ENCODE measurements at regions not wholly inside any gene's neighbourhood (a gene's known extent, or its start where the extent isn't known, plus 50 kb on each side); places are given as distances from the start of the nearest gene placed in this dataset.

DNA sequence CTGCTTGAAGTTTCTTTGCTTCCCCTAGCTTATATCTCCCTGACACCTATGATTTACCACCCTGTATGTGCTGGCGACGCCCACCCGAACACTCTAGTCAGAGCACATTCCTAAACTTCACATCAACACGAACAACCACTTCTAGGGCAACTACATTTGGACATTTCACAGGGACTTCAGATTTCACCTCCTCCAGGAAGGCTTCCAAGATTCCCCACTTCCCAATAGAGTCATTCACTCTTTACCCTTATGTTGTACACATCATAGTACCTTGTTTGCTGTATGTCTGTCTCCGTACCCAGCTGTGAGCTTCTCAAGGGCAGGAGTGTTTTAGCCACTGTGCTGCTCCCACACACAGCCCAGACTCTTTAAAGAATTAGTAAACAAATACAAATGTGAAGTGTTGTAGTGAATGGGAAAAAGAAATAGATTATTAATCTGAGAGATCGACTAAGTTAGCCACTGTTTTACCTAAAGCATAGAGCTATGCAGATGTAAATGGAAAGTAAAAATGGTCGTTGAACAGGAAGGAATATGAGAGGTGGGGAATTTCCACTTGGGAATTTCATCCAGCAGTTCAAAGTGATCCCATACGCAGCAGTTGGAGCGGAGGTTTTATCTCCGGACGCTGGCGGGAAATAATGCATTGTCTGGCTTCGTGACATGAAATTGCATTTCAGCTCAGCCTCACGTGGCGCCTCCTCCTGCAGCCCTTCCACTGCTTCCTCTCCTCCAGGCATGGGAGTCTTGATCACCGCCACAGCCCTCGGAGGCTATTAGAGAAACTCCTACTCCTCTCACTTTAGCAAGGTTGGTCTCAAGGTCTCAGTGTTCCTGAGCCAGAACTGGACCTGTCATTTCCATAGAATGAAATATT is 233.4 kb upstream of the COPS8 start:
- DNase-seq (ENCODE audit: low read depth in 3 of 3), result no peak

DNA sequence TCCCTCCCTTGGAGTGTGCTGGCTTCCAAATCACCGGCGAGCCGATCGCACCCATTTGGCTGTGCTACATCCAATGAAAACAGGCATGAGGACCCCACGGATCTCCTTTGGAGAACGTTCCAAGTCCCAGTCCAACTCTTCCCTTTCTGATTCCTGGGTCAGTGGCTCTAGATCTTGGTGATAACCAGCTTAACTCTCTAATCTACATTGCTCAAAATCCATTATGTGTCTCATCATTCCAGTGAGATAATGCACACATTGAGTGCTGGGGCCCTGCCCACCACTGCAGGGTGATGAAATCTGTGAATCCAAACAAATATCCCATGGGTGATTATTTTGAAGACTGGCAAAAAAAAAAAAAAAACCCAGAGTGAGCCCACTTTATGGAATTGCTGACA is 232.7 kb upstream of the COPS8 start:
- DNase-seq (ENCODE audit: low read depth in 3 of 3), result no peak

DNA sequence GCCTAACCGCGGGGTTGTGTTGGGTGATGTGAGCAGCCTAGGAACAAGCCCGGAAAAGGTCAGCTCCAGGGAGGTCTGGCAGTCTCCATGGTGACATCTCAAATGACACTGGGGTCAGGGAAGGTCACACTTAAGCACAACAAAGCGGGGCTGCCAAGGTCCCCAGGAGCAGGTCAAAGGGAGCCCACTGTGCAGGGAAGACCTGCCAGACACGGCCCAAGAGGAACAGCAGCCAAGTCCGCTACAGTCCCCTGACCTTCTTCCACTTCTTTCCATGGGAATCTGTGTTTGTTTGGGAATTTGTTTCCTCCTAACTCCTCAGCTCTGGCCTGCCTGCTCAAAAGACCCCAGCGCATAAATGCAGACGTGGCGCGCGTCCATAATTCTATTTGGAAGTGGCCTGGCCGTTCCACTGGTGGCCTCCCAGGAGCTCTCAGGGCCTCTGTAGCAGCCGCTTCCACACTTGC is 232.1 kb upstream of the COPS8 start:
- DNase-seq (ENCODE audit: low read depth in 3 of 3), result no peak

DNA sequence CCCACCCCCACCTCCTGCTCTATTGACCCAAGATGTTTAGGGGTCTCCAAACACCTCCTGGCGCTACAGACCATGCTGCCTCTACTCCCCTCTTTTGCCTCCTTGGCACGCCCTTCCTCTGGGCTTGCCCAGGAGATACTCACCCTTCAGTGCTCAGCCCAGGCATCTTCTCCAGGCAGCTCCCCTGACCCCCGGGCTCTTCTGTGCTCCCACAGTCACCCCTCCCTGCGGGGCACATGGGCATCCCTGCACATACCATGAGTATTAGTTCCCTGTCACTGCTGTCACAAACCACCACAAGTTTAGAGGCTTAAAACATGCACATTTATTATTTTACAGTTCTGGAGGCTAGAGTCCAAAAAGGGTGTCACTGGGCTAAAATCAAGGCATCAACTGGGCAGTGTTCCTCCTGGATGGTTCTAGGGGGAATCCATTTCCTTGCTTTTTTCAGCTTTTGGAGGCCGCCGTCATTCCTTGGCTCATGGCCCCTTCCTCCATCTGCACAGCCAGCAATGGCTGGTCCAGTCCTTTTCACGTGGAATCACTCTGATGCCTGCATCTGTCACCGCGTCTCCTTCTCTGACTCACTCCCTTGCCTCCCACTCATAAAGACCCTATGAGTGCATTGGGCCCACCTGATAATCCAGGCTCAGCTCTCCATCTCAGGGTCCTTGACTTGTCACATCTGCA is 230.4 kb upstream of the COPS8 start:
- no peak for DNase-seq (ENCODE audit: low read depth in 3 of 3)

DNA sequence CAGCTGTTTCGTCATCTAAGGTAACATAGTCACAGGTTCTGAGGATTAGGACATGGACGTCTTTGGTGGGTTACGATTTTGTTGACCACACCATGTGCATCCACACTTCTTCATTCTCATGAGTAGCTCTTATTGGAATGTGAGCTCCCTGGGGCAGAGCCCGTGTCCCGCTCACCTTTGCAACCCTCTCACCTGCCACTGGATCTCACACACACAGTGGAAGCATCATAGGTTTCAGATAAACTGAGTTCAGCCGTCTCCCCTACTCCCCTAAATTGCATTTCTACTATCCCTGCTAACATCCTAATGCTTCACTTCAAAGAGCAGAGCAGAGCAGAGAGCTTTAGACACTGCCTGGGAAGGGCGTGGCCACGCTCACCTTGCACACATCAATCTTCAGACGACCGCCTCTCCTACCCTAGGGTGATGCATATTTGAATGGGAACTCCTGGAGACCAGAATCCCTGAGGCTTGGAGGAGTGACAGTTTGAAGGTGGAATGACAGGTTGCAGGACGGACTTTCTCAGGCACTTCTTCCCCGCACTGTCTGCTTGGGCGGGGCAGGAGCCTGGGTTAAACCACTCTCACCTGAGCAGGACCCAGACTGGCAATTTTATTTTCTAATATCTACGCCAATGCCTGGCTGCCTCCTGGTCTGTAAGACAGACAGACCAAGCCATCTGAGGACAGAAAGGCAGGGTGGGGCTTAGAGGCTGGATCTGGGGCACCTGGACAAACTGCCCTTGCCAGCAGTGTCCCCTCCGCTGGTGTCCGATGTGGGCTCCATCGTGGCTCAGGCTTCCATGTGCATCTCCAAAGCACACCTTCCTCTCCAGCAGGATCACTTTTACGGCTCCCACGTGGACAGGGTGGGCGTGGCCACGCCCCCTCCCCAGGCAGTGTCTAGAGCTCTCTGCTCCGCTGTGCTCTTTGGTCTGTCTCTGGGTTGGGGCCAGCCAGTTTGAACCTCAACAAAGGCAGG is 229.5 kb upstream of the COPS8 start:
- DNase-seq (ENCODE audit: low read depth in 3 of 3), result no peak

DNA sequence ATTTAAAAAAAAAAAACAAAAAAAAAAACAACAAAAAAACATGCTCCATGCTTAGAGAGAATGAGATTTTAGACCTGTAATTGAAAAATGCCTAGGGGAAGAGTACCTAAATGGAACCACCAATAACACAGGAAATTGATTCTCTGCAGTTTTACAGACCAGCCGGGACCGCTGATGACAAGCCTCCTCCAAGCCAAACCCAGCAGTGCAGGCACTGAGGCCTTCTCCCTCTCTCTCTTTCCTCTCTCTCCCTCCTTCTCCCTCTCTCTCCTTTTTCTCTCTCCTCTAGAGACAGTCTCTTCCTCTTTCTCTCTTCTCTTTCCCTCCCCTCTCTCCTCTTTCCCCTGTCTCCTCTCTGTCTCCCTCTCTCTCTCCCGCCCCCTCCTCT is 228.8 kb upstream of the COPS8 start:
- DNase-seq (ENCODE audit: low read depth in 3 of 3), result no peak

DNA sequence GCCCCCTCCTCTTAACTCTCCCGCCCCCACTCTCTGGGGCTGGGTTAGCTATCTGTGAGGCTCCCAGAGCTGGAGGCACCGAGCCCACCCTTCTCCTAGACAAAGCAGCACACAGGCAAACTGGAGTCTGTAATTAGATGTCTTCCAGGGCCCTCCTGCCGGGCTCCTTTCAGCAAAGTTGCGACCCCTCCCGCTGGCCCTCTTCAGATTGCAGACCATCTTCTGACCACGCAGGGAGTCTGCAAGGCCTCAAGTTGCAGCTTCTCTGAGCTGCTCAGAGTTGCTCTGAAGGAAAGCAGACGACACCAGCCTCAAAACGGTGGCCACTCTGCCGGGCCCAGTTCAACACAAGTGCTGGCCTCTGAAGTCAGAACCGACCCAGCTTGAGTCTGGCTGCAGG is 228.4 kb upstream of the COPS8 start:
- no peak for DNase-seq (ENCODE audit: low read depth in 3 of 3)

DNA sequence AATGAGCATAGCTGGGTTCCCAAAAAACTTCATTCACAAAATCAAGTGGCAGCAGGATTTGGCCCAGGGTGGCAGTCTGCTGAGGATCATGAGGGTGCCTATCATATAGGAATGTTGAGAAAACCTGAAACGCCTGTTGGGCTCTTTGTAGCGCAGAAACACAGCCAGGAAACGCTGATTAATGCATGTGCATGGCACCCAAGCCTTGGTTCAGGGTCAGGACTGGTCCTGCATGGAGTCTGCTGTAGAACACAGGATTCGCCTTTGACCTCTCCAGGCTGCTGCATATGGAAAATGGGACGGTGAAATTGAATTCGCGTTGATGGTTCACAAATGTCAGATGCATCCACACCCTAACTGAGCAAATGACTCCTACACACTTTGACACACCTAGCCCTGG is 227.9 kb upstream of the COPS8 start:
- DNase-seq (ENCODE audit: low read depth in 3 of 3), result no peak

DNA sequence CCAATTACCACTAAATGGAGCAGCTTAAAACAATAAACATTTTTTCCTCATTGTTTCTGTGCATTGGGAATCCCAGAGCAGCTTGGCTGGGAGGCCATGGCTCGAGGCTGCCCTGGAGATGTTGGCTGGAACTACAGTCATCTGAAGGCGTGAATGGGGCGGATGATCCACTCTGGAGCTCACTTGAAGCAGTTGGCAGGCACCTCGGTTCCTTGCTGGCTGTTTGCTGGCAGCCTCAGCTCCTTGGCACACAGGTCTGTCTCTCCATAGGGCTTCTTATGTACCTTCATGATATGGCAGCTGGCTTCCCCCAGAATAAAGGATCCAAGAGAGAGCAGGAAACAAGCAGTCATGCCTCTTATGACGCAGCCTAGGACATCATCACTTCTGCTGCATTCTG is 227.0 kb upstream of the COPS8 start:
- no peak for DNase-seq (ENCODE audit: low read depth in 3 of 3)

DNA sequence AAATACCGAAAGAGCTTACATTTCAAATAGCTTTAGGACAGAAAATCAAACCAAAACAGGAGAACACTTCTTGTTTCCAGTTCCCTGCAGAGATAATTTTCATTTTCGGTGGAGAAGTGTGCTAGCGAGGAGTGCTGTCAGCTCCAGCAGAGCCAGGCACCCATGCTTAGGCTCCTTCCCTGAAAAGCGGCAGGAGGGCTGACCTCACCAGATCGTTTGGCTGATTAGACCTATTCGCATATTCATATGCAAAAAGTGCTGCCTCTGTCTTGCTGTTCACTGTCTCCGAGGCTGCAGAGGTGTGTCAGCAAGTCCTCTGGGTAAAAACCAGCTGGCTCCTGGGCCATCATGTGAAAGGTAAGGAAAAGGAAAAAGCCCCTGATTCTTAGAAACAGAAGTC is 225.8 kb upstream of the COPS8 start:
- no peak for DNase-seq (ENCODE audit: low read depth in 3 of 3)

DNA sequence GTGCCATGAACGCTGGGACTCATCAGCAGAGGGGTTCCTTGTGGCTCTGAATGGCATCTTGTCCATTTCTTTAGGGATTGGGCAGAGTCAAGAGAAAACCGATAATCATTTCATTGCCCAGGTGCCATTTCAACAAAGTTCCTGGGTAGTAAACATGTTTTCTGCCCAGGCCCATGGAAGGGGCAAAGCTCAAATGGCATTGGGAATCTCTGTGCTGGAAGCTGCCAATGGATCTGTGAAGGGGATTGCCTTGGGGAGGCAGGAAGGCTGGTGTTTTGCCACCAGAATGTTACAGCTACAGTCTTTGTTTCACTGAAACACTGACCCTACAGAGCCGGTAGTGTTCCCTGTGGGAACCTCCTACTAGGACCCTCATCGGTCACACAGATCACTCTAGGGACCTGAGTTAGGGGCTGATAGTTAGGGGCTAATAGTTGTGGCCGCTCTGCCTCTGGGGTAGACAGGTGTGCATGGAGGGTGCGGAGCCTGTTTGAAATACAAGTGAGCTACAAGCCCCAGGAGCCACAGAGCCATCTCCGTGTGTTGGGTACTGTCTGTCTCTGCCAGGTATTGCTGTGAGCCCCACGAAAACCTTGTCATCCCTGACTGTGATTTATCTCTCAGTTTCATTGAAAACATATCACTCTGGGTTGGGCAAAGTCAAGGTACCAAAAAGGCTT is 224.4 kb upstream of the COPS8 start:
- no peak for DNase-seq (ENCODE audit: low read depth in 3 of 3)

DNA sequence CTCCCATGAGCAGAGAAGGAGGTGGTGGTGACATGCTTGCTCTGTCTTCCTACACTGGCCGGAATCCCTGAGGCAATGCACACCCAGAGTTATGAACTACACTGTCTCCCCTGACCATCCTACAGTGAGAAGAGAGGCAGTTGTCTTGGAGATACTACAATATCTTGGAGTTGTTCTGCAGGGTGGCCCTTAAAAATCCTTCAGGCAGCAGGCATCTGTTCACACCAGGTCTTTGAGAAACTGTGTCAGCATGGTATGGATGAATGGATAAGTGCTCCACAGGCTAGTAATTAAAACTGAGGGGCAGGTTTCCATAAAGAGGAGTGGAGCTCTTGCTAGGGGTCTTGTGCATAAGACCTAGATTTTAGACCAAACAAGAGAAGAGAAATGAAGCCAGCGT is 223.7 kb upstream of the COPS8 start:
- DNase-seq (ENCODE audit: low read depth in 3 of 3), result no peak

DNA sequence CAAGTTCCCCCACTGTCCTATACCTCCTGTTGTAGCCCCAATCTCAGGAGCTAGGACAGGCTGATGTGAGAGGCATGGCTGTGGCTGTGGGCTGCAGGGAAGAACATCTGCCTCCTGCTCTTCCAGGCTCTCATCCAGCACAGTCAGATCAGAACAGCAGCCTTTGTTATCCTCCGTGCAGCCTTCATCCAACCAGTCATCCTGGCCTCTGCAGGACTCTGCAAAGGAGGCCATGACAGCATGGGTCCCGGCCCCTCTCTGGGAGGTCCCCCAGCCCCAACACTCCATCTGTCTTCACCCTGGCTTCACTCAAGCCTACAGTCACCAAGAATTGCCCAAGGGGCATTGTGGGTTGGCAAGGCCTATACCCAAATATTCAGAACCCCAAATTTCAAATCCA is 223.2 kb upstream of the COPS8 start:
- no peak for DNase-seq (ENCODE audit: low read depth in 3 of 3)

DNA sequence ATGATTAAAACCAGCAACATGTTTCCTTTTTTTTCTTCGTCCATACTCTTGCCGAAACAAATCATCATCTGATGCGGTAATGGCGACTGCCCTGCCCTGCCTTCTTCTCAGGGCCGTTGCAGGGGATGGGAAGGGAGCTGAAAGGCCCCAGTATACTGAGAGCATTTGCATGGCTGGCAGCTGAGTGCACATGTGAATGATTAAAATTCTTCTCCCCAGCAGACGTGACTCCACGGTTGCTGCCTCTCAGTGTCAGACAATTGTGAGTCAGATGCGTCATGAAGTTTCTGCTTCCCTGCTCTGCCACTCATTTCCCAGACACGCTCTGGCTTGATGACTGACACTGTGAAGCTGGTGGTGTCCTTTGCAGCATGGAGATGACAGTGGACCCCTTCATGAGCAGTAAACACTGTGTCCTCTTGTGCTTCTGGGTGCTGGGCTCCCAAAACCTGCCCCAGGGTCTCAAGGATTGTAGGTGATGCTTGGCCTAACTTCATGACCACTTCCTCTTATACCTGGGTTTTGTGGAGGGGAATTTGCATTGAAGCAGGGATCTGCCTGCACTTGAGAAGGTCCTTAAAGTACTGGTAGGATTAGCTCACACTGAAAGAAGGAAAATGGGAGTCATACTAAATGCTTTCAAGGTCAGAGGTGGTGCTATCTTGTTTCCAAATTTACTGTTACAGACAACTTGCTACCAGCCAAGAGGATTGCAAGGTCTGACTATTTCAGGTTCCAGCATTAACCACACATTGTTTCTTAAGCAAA is 222.5 kb upstream of the COPS8 start:
- DNase-seq (ENCODE audit: low read depth in 3 of 3), result no peak

DNA sequence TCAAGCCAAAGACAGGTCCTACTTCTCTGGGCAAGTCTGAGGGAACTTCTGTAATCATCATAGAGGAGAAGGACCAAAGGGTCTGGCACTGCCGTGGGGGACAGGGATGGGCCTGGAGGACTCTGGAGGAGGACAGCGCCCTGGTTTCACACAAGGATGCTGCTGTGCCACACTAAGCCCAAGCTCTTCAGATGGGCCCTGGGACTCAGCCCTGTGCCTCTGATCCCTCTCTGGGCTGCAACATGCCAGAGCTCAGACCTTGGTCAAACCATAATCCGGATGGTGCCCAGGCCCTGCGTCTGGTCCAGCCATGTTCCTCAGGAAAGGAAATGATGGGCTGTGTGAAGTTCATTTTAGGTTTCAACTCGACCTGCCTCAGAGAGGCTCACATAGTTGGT is 222.0 kb upstream of the COPS8 start:
- DNase-seq (ENCODE audit: low read depth in 3 of 3), result no peak

DNA sequence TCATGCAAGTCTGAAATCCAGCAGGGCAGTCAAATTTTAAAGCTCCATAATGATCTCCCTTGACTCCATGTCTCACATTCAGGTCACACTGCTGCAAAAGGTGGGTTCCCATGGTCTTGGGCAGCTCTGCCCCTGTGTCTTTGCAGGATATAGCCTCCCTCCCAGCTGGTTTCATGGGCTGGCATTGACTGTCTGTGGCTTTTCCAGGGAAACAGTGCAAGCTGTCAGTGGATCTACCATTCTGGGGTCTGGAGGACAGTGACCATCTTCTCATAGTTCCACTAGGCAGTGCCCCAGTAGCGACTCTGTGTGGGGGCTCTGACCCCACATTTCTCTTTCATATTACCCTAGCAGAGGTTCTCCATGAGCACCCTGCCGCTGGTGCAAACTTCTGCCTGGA is 220.6 kb upstream of the COPS8 start:
- no peak for DNase-seq (ENCODE audit: low read depth in 3 of 3)

DNA sequence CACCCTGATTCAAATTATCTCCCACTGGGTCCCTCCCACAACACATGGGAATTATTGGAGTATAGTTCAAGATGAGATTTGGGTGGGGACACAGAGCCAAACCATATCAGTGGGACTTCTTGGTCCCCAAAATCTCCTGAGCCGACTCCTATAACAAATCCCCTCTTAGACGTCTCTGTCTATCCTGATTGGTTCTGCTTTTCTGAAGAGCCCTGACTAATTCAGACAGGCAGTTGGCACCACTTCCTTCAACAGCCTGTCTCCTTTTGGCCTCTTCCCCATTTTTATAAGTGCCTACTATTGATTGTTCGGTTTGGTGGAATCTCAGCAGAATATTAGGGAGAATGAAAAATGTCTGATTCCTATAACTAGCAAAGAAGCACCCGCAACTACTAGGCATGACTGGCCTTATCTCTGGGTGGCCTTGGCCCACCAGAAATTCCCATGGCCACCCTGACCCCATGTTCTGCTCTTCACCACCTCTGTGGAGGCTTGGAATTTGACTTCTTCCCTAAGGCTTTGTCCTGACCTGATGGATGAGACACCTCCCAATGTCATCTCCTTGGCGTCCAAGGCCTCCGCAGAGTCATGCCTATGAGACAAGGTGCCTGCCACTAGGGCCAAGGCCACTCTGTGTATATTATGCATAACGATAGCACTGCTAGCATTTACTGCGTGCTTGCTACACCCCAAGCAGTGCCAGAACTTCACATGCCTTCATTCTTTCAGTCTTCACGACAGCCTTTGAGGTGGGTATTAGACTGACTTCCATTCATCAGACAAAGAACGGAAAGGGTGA is 218.9 kb upstream of the COPS8 start:
- DNase-seq (ENCODE audit: low read depth in 3 of 3), result no peak

DNA sequence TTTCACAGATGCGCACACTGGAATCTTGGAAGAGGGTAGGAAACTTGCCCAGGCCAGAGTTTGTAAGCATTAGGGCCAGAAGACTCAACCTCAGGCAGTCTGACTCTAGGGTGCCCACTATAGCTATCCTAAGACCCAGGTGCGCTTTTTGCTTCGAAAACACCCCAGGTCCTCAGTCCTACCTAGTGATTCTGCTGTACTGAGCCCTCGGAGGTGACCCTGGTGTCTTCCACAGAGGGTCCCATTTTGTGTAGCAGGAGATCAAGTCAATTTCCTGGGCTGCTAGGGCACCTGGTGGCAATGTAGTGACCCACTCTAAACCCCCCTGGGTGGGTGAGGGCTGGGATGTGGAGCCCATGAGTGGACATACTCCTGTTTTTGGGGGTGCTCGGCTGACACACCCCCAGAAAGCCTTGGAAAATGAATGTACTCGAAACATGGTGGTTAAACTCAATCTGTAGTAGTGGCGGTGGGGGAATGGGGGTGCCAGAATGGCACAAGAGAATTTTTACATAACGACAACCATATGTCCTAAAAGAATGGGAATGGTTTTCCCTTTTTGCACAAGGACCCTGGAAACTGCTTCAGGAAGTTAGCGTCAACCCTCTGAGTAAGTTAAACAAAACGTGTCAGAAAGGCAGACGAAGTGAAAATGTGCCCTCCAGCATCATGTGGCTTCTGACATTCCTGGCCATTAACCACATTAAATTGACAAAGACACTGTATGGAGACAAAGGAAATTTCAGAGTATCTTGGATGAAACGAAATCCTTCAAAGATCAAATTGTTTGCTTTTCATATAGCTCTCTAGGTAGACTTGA is 218.0 kb upstream of the COPS8 start:
- DNase-seq (ENCODE audit: low read depth in 3 of 3), result no peak

DNA sequence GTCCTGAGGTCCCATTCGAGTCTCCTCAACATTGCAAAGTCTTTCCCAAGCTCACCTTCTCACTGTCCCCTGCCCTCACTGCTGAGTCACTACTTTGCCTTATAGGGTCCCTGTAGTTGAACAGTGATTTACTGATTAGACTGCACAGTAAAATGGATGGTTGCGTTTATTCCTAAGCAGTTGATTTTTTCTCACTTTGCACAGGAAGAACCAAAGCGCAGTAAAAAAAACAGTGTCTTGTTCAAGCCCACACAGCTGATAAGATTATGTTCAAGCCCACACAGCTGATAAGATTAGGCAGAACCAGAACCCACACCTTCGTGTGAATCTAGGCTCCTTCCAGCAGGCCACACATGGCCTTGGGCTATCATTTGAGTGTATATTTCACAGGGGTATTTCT is 215.3 kb upstream of the COPS8 start:
- no peak for DNase-seq (ENCODE audit: low read depth in 3 of 3)

Data from stimulated activated CD4-positive, alpha-beta T cell treated with anti-CD3 and anti-CD28 coated beads, TNF-alpha, amount 100 ng/mL, for 4 hours (primary cell).